ENCODE measurements at regions not wholly inside any gene's neighbourhood (a gene's known extent, or its start where the extent isn't known, plus 50 kb on each side); places are given as distances from the start of the nearest gene placed in this dataset.

DNA sequence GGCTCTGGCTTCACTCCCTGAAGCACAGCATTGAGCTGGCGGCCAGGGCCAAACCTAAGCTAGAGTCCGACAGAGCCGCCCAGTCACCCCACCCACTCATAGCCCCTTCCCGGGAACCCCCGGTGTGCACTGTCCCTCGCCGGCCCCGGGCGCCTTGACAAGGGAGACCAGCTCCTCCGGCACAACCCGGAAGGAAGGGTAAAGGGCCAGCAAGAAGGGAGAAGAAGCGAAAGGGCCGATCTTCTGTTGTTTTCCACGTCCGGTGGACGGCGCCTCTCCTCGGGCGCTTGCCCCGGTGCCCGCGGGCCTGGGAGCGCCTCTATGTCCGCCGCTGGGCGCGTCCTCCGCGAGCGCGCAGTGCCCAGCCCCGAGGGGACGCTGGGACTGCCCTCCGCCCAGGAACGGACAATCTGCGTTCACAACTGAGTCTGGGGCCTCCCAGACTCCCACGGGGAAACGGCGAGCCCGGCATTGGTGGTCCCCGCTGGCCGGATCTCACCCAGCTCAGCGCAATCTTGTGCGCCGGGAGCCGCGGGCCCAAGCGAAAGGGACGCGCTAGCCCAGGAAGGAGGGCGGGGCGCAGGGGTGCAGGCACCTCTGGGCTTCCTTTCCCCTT lies 172.5 kb upstream of the MIR17HG start:
- Histone ChIP-seq H3K36me3 (no peaks in the 10 kb centered on the region), H3K4me3 (peak overlapping the region in 1 of 3 donors; percentile 40), H3K27me3 (no peaks in the 10 kb centered on the region), H3K27ac (no peak overlapping the region), H3K4me1 (no peaks in the 10 kb centered on the region), H3K9me3 (no peaks in the 10 kb centered on the region)
- TF ChIP-seq POLR2A (IDR thresholded peaks at IDR 0.05) (no peak), CTCF (IDR thresholded peaks at IDR 0.05) (no peak)
- ATAC-seq: peak in 2 of 4 donors; percentile 19 to 41
- intact Hi-C loops (cut with DNase I): no loop called here
- DNase-seq: no peak
- 7% methylated on average over 23 of the region's 52 CpGs for WGBS (ENCODE audit: insufficient coverage, low coverage, low lambda C conversion rate, missing lambda C conversion rate)

DNA sequence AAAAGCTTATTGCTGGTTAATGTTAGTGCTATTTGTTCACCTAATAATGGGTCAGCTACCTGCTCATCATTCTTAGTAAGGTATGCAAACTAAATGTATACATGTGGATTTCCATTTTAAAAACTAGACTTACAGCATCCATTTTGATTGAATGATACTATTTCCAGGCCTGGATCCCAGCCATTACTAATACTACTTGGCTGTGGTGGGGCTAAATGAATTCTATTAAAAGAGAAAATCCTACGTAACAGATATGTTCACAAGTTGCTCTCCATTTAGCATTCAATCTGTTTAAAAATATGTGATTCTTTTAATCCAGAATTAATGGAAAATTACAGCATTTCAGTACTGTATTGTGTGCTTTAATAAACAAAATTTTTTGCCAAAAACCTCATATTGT lies 169.4 kb upstream of the MIR17HG start:
- Histone ChIP-seq H3K36me3 (no peaks in the 10 kb centered on the region), H3K4me1 (no peaks in the 10 kb centered on the region), H3K27ac (no peak overlapping the region), H3K9me3 (no peaks in the 10 kb centered on the region), H3K4me3 (no peak overlapping the region), H3K27me3 (no peaks in the 10 kb centered on the region)
- intact Hi-C loops (cut with DNase I): no loop called here
- no peak for ATAC-seq
- TF ChIP-seq POLR2A (IDR thresholded peaks at IDR 0.05) (no peak), CTCF (IDR thresholded peaks at IDR 0.05) (no peak)
- 57% methylated on average over 1 of the region's 1 CpG for WGBS (ENCODE audit: insufficient coverage, low coverage, low lambda C conversion rate, missing lambda C conversion rate)
- DNase-seq: no peak

GRCh38 chr13:91181892-91182291 lies 165.6 kb upstream of the MIR17HG start:
- DNase-seq (no peak), ATAC-seq (no peak)
- intact Hi-C loops (cut with DNase I): no loop called here
- WGBS (ENCODE audit: insufficient coverage, low coverage, low lambda C conversion rate, missing lambda C conversion rate): 73% methylated on average over 3 of the region's 3 CpGs
- no peak for TF ChIP-seq POLR2A (IDR thresholded peaks at IDR 0.05)
- no peak for TF ChIP-seq CTCF (IDR thresholded peaks at IDR 0.05)
- no peaks in the 10 kb centered on the region for H3K27me3 ChIP-seq
- no peak overlapping the region for H3K4me3 ChIP-seq
- H3K9me3 ChIP-seq: no peaks in the 10 kb centered on the region
- no peaks in the 10 kb centered on the region for H3K36me3 ChIP-seq
- no peak overlapping the region for H3K27ac ChIP-seq
- H3K4me1 ChIP-seq: no peaks in the 10 kb centered on the region

DNA sequence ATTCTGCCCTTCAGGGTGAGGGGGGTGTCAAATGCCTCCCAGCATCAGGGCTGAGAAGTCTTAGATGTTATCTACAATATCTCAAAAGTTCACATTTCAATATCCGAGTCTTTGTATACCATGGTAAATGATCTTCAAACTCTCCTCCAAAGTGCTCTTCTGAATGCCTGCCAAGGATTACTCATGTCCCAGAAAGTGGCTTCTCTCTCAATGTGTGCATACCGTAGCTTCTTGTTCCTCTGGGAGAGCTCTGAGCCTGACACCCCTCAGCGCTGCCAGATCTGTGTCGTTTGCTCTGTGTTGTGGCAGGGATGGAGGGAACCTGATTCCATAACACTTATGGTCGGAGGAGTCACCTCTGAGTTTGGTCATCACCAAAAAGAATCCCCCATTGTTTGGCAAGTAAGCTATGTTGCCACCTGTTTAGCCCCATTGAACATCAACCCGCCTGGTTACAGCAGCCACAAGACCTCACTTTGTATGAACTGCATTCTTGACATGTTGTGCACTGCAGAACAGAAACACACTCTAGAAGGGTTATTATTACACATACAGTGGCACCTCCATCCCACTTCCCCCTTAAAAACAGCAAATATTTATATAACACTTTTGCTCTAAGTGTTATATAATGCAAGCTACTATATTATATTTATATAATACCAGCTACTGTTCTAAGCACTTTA lies 163.1 kb upstream of the MIR17HG start:
- H3K27me3 ChIP-seq: no peaks in the 10 kb centered on the region
- H3K27ac ChIP-seq: no peak overlapping the region
- H3K9me3 ChIP-seq: no peaks in the 10 kb centered on the region
- H3K4me1 ChIP-seq: no peaks in the 10 kb centered on the region
- no peak for DNase-seq
- no peak for ATAC-seq
- H3K36me3 ChIP-seq: no peaks in the 10 kb centered on the region
- intact Hi-C loops (cut with DNase I): no loop called here
- TF ChIP-seq POLR2A (IDR thresholded peaks at IDR 0.05) (no peak), CTCF (IDR thresholded peaks at IDR 0.05) (no peak)
- 11% methylated on average over 2 of the region's 6 CpGs for WGBS (ENCODE audit: insufficient coverage, low coverage, low lambda C conversion rate, missing lambda C conversion rate)
- no peak overlapping the region for H3K4me3 ChIP-seq
